ENCODE measurements at regions not wholly inside any gene's neighbourhood (a gene's known extent, or its start where the extent isn't known, plus 50 kb on each side); places are given as distances from the start of the nearest gene placed in this dataset.

GRCh38 chr20:16209951-16210361 lies 363.3 kb downstream of the KIF16B start:
- TF ChIP-seq CTCF (IDR thresholded peaks at IDR 0.05; ENCODE audit: low read depth, low read length) = no peak
- no peak for TF ChIP-seq EZH2phosphoT487 (IDR thresholded peaks at IDR 0.05; ENCODE audit: low read depth)

Measured in OCI-LY3 (cell line).